K562 (cell line): ENCODE measurements at regions not wholly inside any gene's neighbourhood (a gene's known extent, or its start where the extent isn't known, plus 50 kb on each side); places are given as distances from the start of the nearest gene placed in this dataset.

Experiments
- ATAC-seq: fragments of 200-7000 bp; cut with Tn5 transposase; 3 replicates; pipeline ENCODE4 v1.9.1; 2020; ENCODE audit warnings: moderate library complexity
- BruUV-seq: library from RNA; stranded (reverse); fragments of 400-500 nt; replicated peaks from 2 replicates; lab custom pipeline; 2021; lab: Mats Ljungman, UMichigan
- CTCF ChIA-PET: fragments of 300-600 bp; formaldehyde crosslinking; extraction: SDS; loops from one replicate; lab custom pipeline; 2021; ENCODE audit warnings: low intra/inter-chr PET ratio; lab: Yijun Ruan, JAX
- POLR2A ChIA-PET: fragments of 300-600, 350-650 bp; sonication (Branson Sonifier 250); formaldehyde crosslinking; extraction: SDS; loops from one replicate; lab custom pipeline; 2021; ENCODE audit warnings: antibody characterized with exemption, inconsistent platforms; lab: Yijun Ruan, JAX
- DNase-seq, 4 experiments: peaks; one replicate each; pipeline versions ENCODE4 v3.0.0 to v3.0.0-alpha.2; 2011 to 2018; ENCODE audit warnings: low spot score in 3 of 4, mixed read lengths in 3 of 4; ENCODE audit errors: extremely low read depth in 1 of 4
- FAIRE-seq: peaks from 2 replicates; lab custom pipeline; 2011; peaks lifted over from hg19 to GRCh38; lab: Jason Lieb, UNC
- H2AFZ ChIP-seq: 2 replicates; pipeline ENCODE4 v1.6.0; 2011; ENCODE audit warnings: low read depth, low read length, control low read depth, inconsistent platforms
- H3K27ac ChIP-seq: fragments of 200-600 bp; 3 replicates; pipeline ENCODE4 v1.8.0; 2011; ENCODE audit warnings: low read depth, mild to moderate bottlenecking, control low read depth, inconsistent platforms, low read length, moderate library complexity, mixed read lengths; ENCODE audit errors: extremely low read depth
- H3K27me3 ChIP-seq, 2 experiments: fragments of 300-600 bp in 1 of 2; 2 replicates in 1 of 2; 3 replicates in 1 of 2; pipeline versions ENCODE4 v1.6.0 to v1.8.0; 2011; ENCODE audit warnings: inconsistent platforms in 2 of 2, low read length in 2 of 2, mild to moderate bottlenecking in 1 of 2, mixed read lengths in 1 of 2, moderate library complexity in 1 of 2; ENCODE audit not compliant: control insufficient read depth in 2 of 2, insufficient read depth in 2 of 2
- H3K36me3 ChIP-seq: fragments of 300-600 bp; 3 replicates; pipeline ENCODE4 v1.8.0; 2011; ENCODE audit warnings: mild to moderate bottlenecking, low read length, inconsistent platforms; ENCODE audit not compliant: control insufficient read depth, insufficient read depth
- H3K4me1 ChIP-seq, 2 experiments: fragments of 200-600 bp in 1 of 2; replicated peaks in 1 of 2; 2 replicates in 1 of 2; 3 replicates in 1 of 2; pipeline versions ENCODE4 v1.5.1 to v1.8.0; 2011; ENCODE audit warnings: inconsistent platforms in 2 of 2, low read length in 2 of 2, mild to moderate bottlenecking in 1 of 2, mixed read lengths in 1 of 2, moderate library complexity in 1 of 2; ENCODE audit not compliant: control insufficient read depth in 2 of 2, insufficient read depth in 2 of 2
- H3K4me2 ChIP-seq: 2 replicates; pipeline ENCODE4 v1.6.1; 2011; ENCODE audit warnings: low read length, control low read depth, inconsistent platforms, mixed read lengths; ENCODE audit not compliant: insufficient read depth
- H3K4me3 ChIP-seq: fragments of 200-600 bp; sonication (generic), shearing (Covaris generic); 2 replicates; pipeline ENCODE4 v1.5.1; 2016; ENCODE audit warnings: control low read depth, inconsistent platforms
- H3K79me2 ChIP-seq: fragments of 200-600 bp; 3 replicates; pipeline ENCODE4 v1.8.0; 2011; ENCODE audit warnings: low read length, inconsistent platforms; ENCODE audit not compliant: control insufficient read depth, insufficient read depth
- H3K9ac ChIP-seq, 2 experiments: 2 replicates each; pipeline versions ENCODE4 v1.6.0 to v1.6.1; 2011; ENCODE audit warnings: low read depth in 2 of 2, low read length in 2 of 2, control low read depth in 1 of 2, inconsistent platforms in 1 of 2, mild to moderate bottlenecking in 1 of 2, mixed read lengths in 1 of 2; ENCODE audit not compliant: insufficient read depth in 1 of 2
- H3K9me1 ChIP-seq: one replicate; pipeline ENCODE4 v1.6.0; 2011; ENCODE audit warnings: inconsistent platforms, mild to moderate bottlenecking, low read length, moderate library complexity; ENCODE audit not compliant: control insufficient read depth, insufficient read depth
- H3K9me3 ChIP-seq: replicated peaks from 2 replicates; pipeline ENCODE4 v1.5.1; 2011; ENCODE audit warnings: low read depth, low read length, inconsistent platforms; ENCODE audit not compliant: control insufficient read depth, insufficient read depth
- H4K20me1 ChIP-seq: replicated peaks from 2 replicates; pipeline ENCODE4 v1.6.1; 2011; ENCODE audit warnings: low read length, inconsistent platforms, mixed read lengths; ENCODE audit not compliant: control insufficient read depth, insufficient read depth
- CAMTA2 ChIP-seq: fragments of 250-450 bp; sonication (Bioruptor Pico); conservative IDR thresholded peaks from 2 replicates; pipeline ENCODE4 v1.5.1; 2022
- ELF1 ChIP-seq: fragments of 200-800 bp; sonication (Bioruptor generic); IDR thresholded peaks from 2 replicates; pipeline ENCODE4 v1.6.1; 2016; ENCODE audit warnings: missing genetic modification characterization, missing compliant biosample characterization
- FOXP1 ChIP-seq: sonication (generic); formaldehyde crosslinking; IDR thresholded peaks from 2 replicates; pipeline ENCODE4 v1.8.0; 2022; ENCODE audit warnings: mild to moderate bottlenecking, missing genetic modification reagents
- MAFG ChIP-seq: fragments of 450-650 bp; conservative IDR thresholded peaks from 2 replicates; pipeline ENCODE4 v1.6.1; 2016; ENCODE audit warnings: missing genetic modification characterization, missing compliant biosample characterization
- MCM7 ChIP-seq, 2 experiments: fragments of 450-650 bp; IDR thresholded peaks; 2 replicates each; pipeline ENCODE4 v1.6.1; 2016 to 2018
- MTA3 ChIP-seq: fragments of 450-650 bp; formaldehyde crosslinking; IDR thresholded peaks from 2 replicates; pipeline ENCODE4 v1.6.1; 2017; ENCODE audit warnings: mild to moderate bottlenecking, borderline replicate concordance
- RAD51 ChIP-seq: fragments of 450-650 bp; IDR thresholded peaks from 2 replicates; pipeline ENCODE4 v1.7.1; 2016; ENCODE audit warnings: low read depth, mild to moderate bottlenecking, borderline replicate concordance
- RBFOX2 ChIP-seq: fragments of 200-400 bp; formaldehyde crosslinking; IDR thresholded peaks from 2 replicates; pipeline ENCODE4 v1.6.1; 2017; ENCODE audit warnings: low read depth, mild to moderate bottlenecking, low read length, moderate library complexity
- ZFPM2 ChIP-seq: fragments of 250-450 bp; sonication (Bioruptor Pico); IDR thresholded peaks from 2 replicates; pipeline ENCODE4 v1.5.1; 2022; ENCODE audit warnings: mild to moderate bottlenecking
- ZNF146 ChIP-seq: IDR thresholded peaks from one replicate; pipeline ENCODE4 v1.6.1; 2018; ENCODE audit warnings: missing compliant biosample characterization; ENCODE audit not compliant: unreplicated experiment
- ZNF274 ChIP-seq: IDR thresholded peaks from 2 replicates; pipeline ENCODE4 v1.6.1; 2011; ENCODE audit warnings: low read depth, mild to moderate bottlenecking, low read length, moderate library complexity, borderline replicate concordance
- ZNF507 ChIP-seq: conservative IDR thresholded peaks from 2 replicates; pipeline ENCODE4 v1.6.1; 2017; ENCODE audit warnings: missing genetic modification characterization, missing compliant biosample characterization
- WGBS: fragments of 100-300 bp; shearing (Covaris generic); methylation state at CpG from one replicate; pipeline ENCODE4 v1.1.6; 2016; ENCODE audit warnings: low coverage, mixed read lengths; ENCODE audit not compliant: insufficient coverage; ENCODE audit errors: missing lambda C conversion rate; 5-methylcytosine and 5-hydroxymethylcytosine counted together
- in situ Hi-C: fragments of 300-500 bp; cut with MboI; formaldehyde crosslinking; loops from 4 replicates; pipeline ENCODE4 v1.15.0; 2018; ENCODE audit warnings: inconsistent platforms, mixed read lengths
- intact Hi-C: fragments of 100-400 bp; cut with micrococcal nuclease; formaldehyde crosslinking; loops from 2 replicates; pipeline ENCODE4 v1.14.2; 2022
- TF ChIP-seq, protein P1 (sequence below): sonication (generic); formaldehyde crosslinking; IDR thresholded peaks from 2 replicates; pipeline ENCODE4 v1.8.1; 2022; ENCODE audit warnings: missing genetic modification reagents

DNA sequence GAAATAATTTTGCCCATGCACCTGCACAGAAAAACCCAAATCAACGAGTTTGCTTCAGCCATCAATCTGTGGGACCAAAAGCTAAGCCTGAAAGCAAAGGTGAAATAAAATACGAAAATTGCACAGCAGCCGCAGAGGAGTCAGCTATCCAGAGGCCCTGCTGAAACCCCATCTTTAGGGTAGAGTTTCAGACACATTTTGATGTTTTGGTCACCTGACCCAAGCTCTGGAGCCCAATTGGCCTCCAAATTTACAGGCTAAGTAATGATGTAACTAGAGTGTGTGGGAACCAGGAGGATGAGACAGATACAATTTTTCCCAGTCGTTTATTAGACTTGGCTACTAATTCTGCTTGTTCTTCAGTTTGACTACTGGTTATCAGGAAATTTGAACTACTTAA is 308.6 kb upstream of the ATP11B start:
- CTCF ChIA-PET = no interaction called here
- H2AFZ ChIP-seq = no peak overlapping the region
- H3K36me3 ChIP-seq = no peaks in the 10 kb centered on the region
- WGBS = 4% methylated on average over 4 of the region's 4 CpGs
- no peaks in the 10 kb centered on the region for H3K9me3 ChIP-seq
- H3K27me3 ChIP-seq = no peaks in the 10 kb centered on the region
- no peak overlapping the region for H3K27ac ChIP-seq
- no peak overlapping the region for H3K4me2 ChIP-seq
- no peaks in the 10 kb centered on the region for H4K20me1 ChIP-seq
- POLR2A ChIA-PET = no interaction called here
- ATAC-seq = peak; percentile 61; the same call in 1 of the 3 replicates
- DNase-seq = no peak
- TF ChIP-seq RAD51 = peak; percentile 21; the same call in 1 of the 2 replicates
- TF ChIP-seq ELF1 = no peak
- peak; percentile 35 for FAIRE-seq
- in situ Hi-C loops = no loop called here
- H3K79me2 ChIP-seq = no peaks in the 10 kb centered on the region
- no peaks in the 10 kb centered on the region for H3K9me1 ChIP-seq
- no peak overlapping the region for H3K4me3 ChIP-seq
- H3K9ac ChIP-seq = no peak overlapping the region
- H3K4me1 ChIP-seq = peaks cover 0 to 5% of the 10 kb centered on the region in 2 experiments; a peak in 2 of 5 replicates
- intact Hi-C loops = loop anchor here (10.0 kb wide), 1 partner anchor 120 kb away; no protein-coding TSS in a partner anchor
- no TSS peak for BruUV-seq

DNA sequence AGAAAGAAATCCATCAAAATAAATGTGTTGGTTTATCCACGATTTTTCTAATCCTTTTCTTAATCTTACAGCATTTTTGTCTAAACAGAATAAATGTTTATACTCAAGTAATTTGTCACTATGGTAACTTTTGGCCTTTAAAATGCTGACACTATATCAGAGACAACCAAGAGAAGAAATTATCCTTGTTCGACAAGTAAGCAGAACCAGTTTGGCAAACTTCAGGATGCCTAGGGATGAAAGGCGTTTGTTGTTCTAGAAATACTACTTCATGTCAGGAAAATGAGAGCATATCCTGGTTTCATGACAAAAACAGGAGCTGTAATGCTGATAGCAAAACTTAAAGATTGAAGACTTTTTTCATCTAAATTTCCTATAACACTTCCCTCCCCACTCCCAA is 308.0 kb upstream of the ATP11B start:
- H3K4me3 ChIP-seq = no peak overlapping the region
- no peak overlapping the region for H3K27ac ChIP-seq
- H4K20me1 ChIP-seq = no peaks in the 10 kb centered on the region
- POLR2A ChIA-PET = no interaction called here
- no TSS peak for BruUV-seq
- in situ Hi-C loops (no loop called here), intact Hi-C loops (loop anchor here (10.0 kb wide), 1 partner anchor 120 kb away; no protein-coding TSS in a partner anchor)
- WGBS = 12% methylated on average over 3 of the region's 3 CpGs
- H3K36me3 ChIP-seq = no peaks in the 10 kb centered on the region
- no peaks in the 10 kb centered on the region for H3K79me2 ChIP-seq
- ATAC-seq = no peak
- no peaks in the 10 kb centered on the region for H3K4me1 ChIP-seq
- H2AFZ ChIP-seq = no peak overlapping the region
- no peak overlapping the region for H3K9ac ChIP-seq
- TF ChIP-seq, protein P1, sequence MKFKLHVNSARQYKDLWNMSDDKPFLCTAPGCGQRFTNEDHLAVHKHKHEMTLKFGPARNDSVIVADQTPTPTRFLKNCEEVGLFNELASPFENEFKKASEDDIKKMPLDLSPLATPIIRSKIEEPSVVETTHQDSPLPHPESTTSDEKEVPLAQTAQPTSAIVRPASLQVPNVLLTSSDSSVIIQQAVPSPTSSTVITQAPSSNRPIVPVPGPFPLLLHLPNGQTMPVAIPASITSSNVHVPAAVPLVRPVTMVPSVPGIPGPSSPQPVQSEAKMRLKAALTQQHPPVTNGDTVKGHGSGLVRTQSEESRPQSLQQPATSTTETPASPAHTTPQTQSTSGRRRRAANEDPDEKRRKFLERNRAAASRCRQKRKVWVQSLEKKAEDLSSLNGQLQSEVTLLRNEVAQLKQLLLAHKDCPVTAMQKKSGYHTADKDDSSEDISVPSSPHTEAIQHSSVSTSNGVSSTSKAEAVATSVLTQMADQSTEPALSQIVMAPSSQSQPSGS = no peak
- no peak for TF ChIP-seq MAFG (tag)
- TF ChIP-seq ZFPM2 (CRISPR knock-in tag) = no peak
- no peak for TF ChIP-seq FOXP1
- TF ChIP-seq CAMTA2 (CRISPR knock-in tag) = no peak
- TF ChIP-seq MCM7 (IDR thresholded peaks at IDR 0.05) = no peak
- TF ChIP-seq ZNF274 = no peak
- no peak for TF ChIP-seq RBFOX2
- no peak for TF ChIP-seq ZNF507 (tag)
- no peak for TF ChIP-seq MTA3
- no peak for TF ChIP-seq ZNF146 (CRISPR knock-in tag)
- no peaks in the 10 kb centered on the region for H3K9me1 ChIP-seq
- DNase-seq = no peak
- no peak for FAIRE-seq
- no peak overlapping the region for H3K4me2 ChIP-seq
- H3K9me3 ChIP-seq = no peaks in the 10 kb centered on the region
- CTCF ChIA-PET = no interaction called here
- H3K27me3 ChIP-seq = no peaks in the 10 kb centered on the region
